HCT116 (cell line): ENCODE measurements at regions not wholly inside any gene's neighbourhood (a gene's known extent, or its start where the extent isn't known, plus 50 kb on each side); places are given as distances from the start of the nearest gene placed in this dataset.

Source experiments
- EZH2phosphoT487 ChIP-seq: fragments of 200-600 bp; IDR thresholded peaks from 2 replicates; pipeline ENCODE4 v1.6.1; 2018; ENCODE audit warnings: antibody characterized with exemption, borderline replicate concordance
- FOSL1 ChIP-seq: IDR thresholded peaks from 2 replicates; pipeline ENCODE4 v1.6.1; 2012; ENCODE audit warnings: low read depth
- POLR2A ChIP-seq: IDR thresholded peaks from 2 replicates; pipeline ENCODE4 v1.7.0; 2011; ENCODE audit warnings: borderline replicate concordance; ENCODE audit not compliant: insufficient read depth, insufficient read length; ENCODE audit errors: extremely low read depth
- REST ChIP-seq: IDR thresholded peaks from 2 replicates; pipeline ENCODE4 v1.6.1; 2012; ENCODE audit warnings: low read depth
- SIN3A ChIP-seq: IDR thresholded peaks from 2 replicates; pipeline ENCODE4 v1.6.1; 2012; ENCODE audit warnings: low read depth
- SP1 ChIP-seq: IDR thresholded peaks from 2 replicates; pipeline ENCODE4 v1.6.1; 2012; ENCODE audit warnings: low read depth
- TF ChIP-seq, protein P1 (sequence below), 3 experiments: fragments of 200-600 bp in 1 of 3; sonication (generic) in 1 of 3; IDR thresholded peaks in 2 of 3; conservative IDR thresholded peaks in 1 of 3; 2 replicates each; pipeline ENCODE4 v1.5.1; 2012 to 2017; ENCODE audit warnings: low read depth in 2 of 3, low read length in 2 of 3, antibody characterized with exemption in 1 of 3, borderline replicate concordance in 1 of 3, control low read depth in 1 of 3, mild to moderate bottlenecking in 1 of 3, mixed read lengths in 1 of 3, mixed run types in 1 of 3, moderate library complexity in 1 of 3; ENCODE audit not compliant: insufficient read depth in 1 of 3

DNA sequence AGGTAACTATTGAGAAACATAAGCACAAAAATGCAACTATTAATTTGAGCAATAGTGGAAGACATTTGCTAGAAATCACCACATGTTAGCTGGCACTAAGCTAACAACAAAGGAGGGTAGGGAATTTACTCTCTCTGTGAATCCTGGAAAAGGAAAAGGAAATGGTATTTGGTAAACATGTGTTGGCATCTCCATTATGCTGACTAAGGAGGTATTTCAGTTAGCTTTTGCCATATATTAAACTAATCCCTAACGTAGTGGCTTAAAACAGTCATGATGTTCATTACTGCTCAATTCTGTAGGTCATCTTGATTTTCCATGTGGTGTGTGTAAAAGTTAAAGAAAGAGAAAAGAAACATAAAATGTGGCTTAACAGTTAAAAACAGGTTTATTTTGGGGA lies 1686.5 kb upstream of the PCDH7 start:
- TF ChIP-seq POLR2A (no peak), EZH2phosphoT487 (no peak), SIN3A (no peak), REST (no peak), SP1 (no peak), FOSL1 (no peak)
- TF ChIP-seq, protein P1, sequence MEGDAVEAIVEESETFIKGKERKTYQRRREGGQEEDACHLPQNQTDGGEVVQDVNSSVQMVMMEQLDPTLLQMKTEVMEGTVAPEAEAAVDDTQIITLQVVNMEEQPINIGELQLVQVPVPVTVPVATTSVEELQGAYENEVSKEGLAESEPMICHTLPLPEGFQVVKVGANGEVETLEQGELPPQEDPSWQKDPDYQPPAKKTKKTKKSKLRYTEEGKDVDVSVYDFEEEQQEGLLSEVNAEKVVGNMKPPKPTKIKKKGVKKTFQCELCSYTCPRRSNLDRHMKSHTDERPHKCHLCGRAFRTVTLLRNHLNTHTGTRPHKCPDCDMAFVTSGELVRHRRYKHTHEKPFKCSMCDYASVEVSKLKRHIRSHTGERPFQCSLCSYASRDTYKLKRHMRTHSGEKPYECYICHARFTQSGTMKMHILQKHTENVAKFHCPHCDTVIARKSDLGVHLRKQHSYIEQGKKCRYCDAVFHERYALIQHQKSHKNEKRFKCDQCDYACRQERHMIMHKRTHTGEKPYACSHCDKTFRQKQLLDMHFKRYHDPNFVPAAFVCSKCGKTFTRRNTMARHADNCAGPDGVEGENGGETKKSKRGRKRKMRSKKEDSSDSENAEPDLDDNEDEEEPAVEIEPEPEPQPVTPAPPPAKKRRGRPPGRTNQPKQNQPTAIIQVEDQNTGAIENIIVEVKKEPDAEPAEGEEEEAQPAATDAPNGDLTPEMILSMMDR (IDR thresholded peaks at IDR 0.05 in 2 of 3, conservative IDR thresholded peaks at IDR 0.05 in 1 of 3; ENCODE audit: borderline replicate concordance in 1 of 3, insufficient read depth in 1 of 3, low read depth in 2 of 3, low read length in 2 of 3) = no peak
